ENCODE measurements at regions not wholly inside any gene's neighbourhood (a gene's known extent, or its start where the extent isn't known, plus 50 kb on each side); places are given as distances from the start of the nearest gene placed in this dataset.

- TF ChIP-seq EZH2 (IDR thresholded peaks at IDR 0.05; ENCODE audit: insufficient read depth, poor library complexity, severe bottlenecking) = no peak
- no peak for TF ChIP-seq EZH2phosphoT487 (IDR thresholded peaks at IDR 0.05; ENCODE audit: insufficient read depth, low read depth)
- DNase-seq = peak; percentile 21
- Histone ChIP-seq H3K27ac (no peak overlapping the region), H3F3A (ENCODE audit: insufficient read depth) (no peaks in the 10 kb centered on the region), H2AFZ (no peak overlapping the region), H3K4me3 (no peak overlapping the region), H3K27me3 (replicated peaks; ENCODE audit: insufficient read depth) (no peaks in the 10 kb centered on the region), H3K9ac (no peak overlapping the region), H4K20me1 (ENCODE audit: insufficient read depth) (no peaks in the 10 kb centered on the region), H3K4me1 (ENCODE audit: insufficient read depth) (no peaks in the 10 kb centered on the region), H3K79me2 (ENCODE audit: insufficient read depth) (no peaks in the 10 kb centered on the region), H3K4me2 (ENCODE audit: unreplicated experiment) (no peak overlapping the region), H3K9me3 (ENCODE audit: low read depth) (no peaks in the 10 kb centered on the region), H3K9me2 (ENCODE audit: insufficient read depth) (no peaks in the 10 kb centered on the region; the same call in 1 of the 2 replicates), H3K36me3 (ENCODE audit: low read depth) (no peaks in the 10 kb centered on the region)
- in situ Hi-C loops (cut with MboI) = no loop called here
- WGBS, 2 experiments (ENCODE audit: low coverage in 1 of 2, low lambda C conversion rate in 2 of 2, missing lambda C conversion rate in 2 of 2) = 95 to 97% methylated on average over 2 of the region's 2 CpGs
Observed at GRCh38 chr13:50722440-50723125, 120.9 kb downstream of the DLEU7 start.

- no peaks in the 10 kb centered on the region for H3K79me2 ChIP-seq (ENCODE audit: insufficient read depth)
- H3K27ac ChIP-seq = no peak overlapping the region
- H3K9me2 ChIP-seq (ENCODE audit: insufficient read depth) = no peaks in the 10 kb centered on the region; the same call in 1 of the 2 replicates
- 78 to 83% methylated on average over 4 of the region's 4 CpGs for WGBS, 2 experiments (ENCODE audit: low coverage in 1 of 2, low lambda C conversion rate in 2 of 2, missing lambda C conversion rate in 2 of 2)
- no peak overlapping the region for H2AFZ ChIP-seq
- H3K4me2 ChIP-seq (ENCODE audit: unreplicated experiment) = no peak overlapping the region
- no peak overlapping the region for H3K4me3 ChIP-seq
- H3K9me3 ChIP-seq (ENCODE audit: low read depth) = no peaks in the 10 kb centered on the region
- no peaks in the 10 kb centered on the region for H3F3A ChIP-seq (ENCODE audit: insufficient read depth)
- no peaks in the 10 kb centered on the region for H4K20me1 ChIP-seq (ENCODE audit: insufficient read depth)
- H3K9ac ChIP-seq = no peak overlapping the region
- in situ Hi-C loops (cut with MboI) = no loop called here
- TF ChIP-seq EZH2 (IDR thresholded peaks at IDR 0.05; ENCODE audit: insufficient read depth, poor library complexity, severe bottlenecking) (no peak), EZH2phosphoT487 (IDR thresholded peaks at IDR 0.05; ENCODE audit: insufficient read depth, low read depth) (no peak)
- H3K36me3 ChIP-seq (ENCODE audit: low read depth) = no peaks in the 10 kb centered on the region
- DNase-seq = no peak
- no peaks in the 10 kb centered on the region for H3K27me3 ChIP-seq (replicated peaks; ENCODE audit: insufficient read depth)
- H3K4me1 ChIP-seq (ENCODE audit: insufficient read depth) = no peaks in the 10 kb centered on the region
Observed at GRCh38 chr13:50724438-50724837, 119.1 kb downstream of the DLEU7 start.

- TF ChIP-seq EZH2 (IDR thresholded peaks at IDR 0.05; ENCODE audit: insufficient read depth, poor library complexity, severe bottlenecking) (no peak), EZH2phosphoT487 (IDR thresholded peaks at IDR 0.05; ENCODE audit: insufficient read depth, low read depth) (no peak)
- Histone ChIP-seq H3K9ac (no peak overlapping the region), H3K9me2 (ENCODE audit: insufficient read depth) (no peaks in the 10 kb centered on the region; the same call in 1 of the 2 replicates), H3K4me3 (no peak overlapping the region), H3K4me2 (ENCODE audit: unreplicated experiment) (no peak overlapping the region), H3K27ac (no peak overlapping the region), H3K79me2 (ENCODE audit: insufficient read depth) (no peaks in the 10 kb centered on the region), H2AFZ (no peak overlapping the region), H3F3A (ENCODE audit: insufficient read depth) (no peaks in the 10 kb centered on the region), H3K27me3 (replicated peaks; ENCODE audit: insufficient read depth) (no peaks in the 10 kb centered on the region), H3K4me1 (ENCODE audit: insufficient read depth) (no peaks in the 10 kb centered on the region), H4K20me1 (ENCODE audit: insufficient read depth) (no peaks in the 10 kb centered on the region), H3K36me3 (ENCODE audit: low read depth) (no peaks in the 10 kb centered on the region), H3K9me3 (ENCODE audit: low read depth) (no peaks in the 10 kb centered on the region)
- no peak for DNase-seq
- in situ Hi-C loops (cut with MboI) = no loop called here
- 75 to 80% methylated on average over 5 of the region's 5 CpGs for WGBS, 2 experiments (ENCODE audit: low coverage in 1 of 2, low lambda C conversion rate in 2 of 2, missing lambda C conversion rate in 2 of 2)
Observed at GRCh38 chr13:50724913-50725312, 118.6 kb downstream of the DLEU7 start.

- DNase-seq = no peak
- TF ChIP-seq EZH2phosphoT487 (IDR thresholded peaks at IDR 0.05; ENCODE audit: insufficient read depth, low read depth) (no peak), EZH2 (IDR thresholded peaks at IDR 0.05; ENCODE audit: insufficient read depth, poor library complexity, severe bottlenecking) (no peak)
- 86 to 90% methylated on average over 4 of the region's 4 CpGs for WGBS, 2 experiments (ENCODE audit: low coverage in 1 of 2, low lambda C conversion rate in 2 of 2, missing lambda C conversion rate in 2 of 2)
- in situ Hi-C loops (cut with MboI) = no loop called here
- H3K9me3 ChIP-seq (ENCODE audit: low read depth) = no peaks in the 10 kb centered on the region
- no peaks in the 10 kb centered on the region for H3K79me2 ChIP-seq (ENCODE audit: insufficient read depth)
- no peaks in the 10 kb centered on the region for H3F3A ChIP-seq (ENCODE audit: insufficient read depth)
- no peaks in the 10 kb centered on the region for H3K36me3 ChIP-seq (ENCODE audit: low read depth)
- no peak overlapping the region for H3K4me2 ChIP-seq (ENCODE audit: unreplicated experiment)
- no peak overlapping the region for H3K9ac ChIP-seq
- no peaks in the 10 kb centered on the region for H3K27me3 ChIP-seq (replicated peaks; ENCODE audit: insufficient read depth)
- no peak overlapping the region for H3K4me3 ChIP-seq
- no peaks in the 10 kb centered on the region for H4K20me1 ChIP-seq (ENCODE audit: insufficient read depth)
- H2AFZ ChIP-seq = no peak overlapping the region
- no peaks in the 10 kb centered on the region; the same call in 1 of the 2 replicates for H3K9me2 ChIP-seq (ENCODE audit: insufficient read depth)
- no peak overlapping the region for H3K27ac ChIP-seq
- H3K4me1 ChIP-seq (ENCODE audit: insufficient read depth) = peaks cover 10% of the 10 kb centered on the region
Observed at GRCh38 chr13:50726164-50726563, 117.3 kb downstream of the DLEU7 start.

All from GM23248 (cell line).